BE2C (cell line): ENCODE measurements at regions not wholly inside any gene's neighbourhood (a gene's known extent, or its start where the extent isn't known, plus 50 kb on each side); places are given as distances from the start of the nearest gene placed in this dataset.

ENCODE experiments used
- DNase-seq: peaks from one replicate; pipeline ENCODE4 v3.0.0-alpha.2; 2020
- H3K27me3 ChIP-seq: fragments of 250-450 bp; sonication (Bioruptor Pico); 2 replicates; pipeline ENCODE4 v1.5.1; 2020; ENCODE audit warnings: mild to moderate bottlenecking
- H3K36me3 ChIP-seq: fragments of 250-450 bp; sonication (Bioruptor Pico); 2 replicates; pipeline ENCODE4 v1.5.1; 2020; ENCODE audit warnings: mild to moderate bottlenecking
- H3K4me1 ChIP-seq: fragments of 250-450 bp; sonication (Bioruptor Pico); 2 replicates; pipeline ENCODE4 v1.5.1; 2020
- H3K4me3 ChIP-seq: 2 replicates; pipeline ENCODE4 v1.5.1; 2011; ENCODE audit warnings: low read depth, low read length
- H3K9me3 ChIP-seq: fragments of 250-450 bp; sonication (Bioruptor Pico); 2 replicates; pipeline ENCODE4 v1.5.1; 2020
- TF ChIP-seq, protein P1 (sequence below): IDR thresholded peaks from 2 replicates; pipeline ENCODE4 v1.5.1; 2012; ENCODE audit warnings: mild to moderate bottlenecking, low read depth, low read length

DNA sequence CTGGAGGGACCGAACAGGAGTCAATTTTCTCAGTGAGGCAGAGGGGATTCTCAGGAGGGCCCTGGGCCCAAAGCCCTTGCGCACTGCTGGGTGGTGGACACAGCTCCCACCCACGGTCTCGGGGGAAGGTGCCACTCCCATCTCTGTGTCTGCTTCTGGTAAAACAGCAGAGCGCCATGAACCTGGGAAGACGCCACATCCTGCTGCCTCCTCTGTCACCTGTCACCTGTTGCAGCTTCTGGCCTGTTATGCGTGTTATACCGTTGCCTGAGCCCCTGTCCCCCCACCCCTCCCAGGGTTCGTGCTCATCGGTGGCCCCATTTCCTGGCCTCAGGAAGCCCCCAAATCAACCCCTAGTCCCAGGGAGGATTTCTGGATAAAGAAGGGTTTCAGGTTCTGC, 125.8 kb upstream of the AJAP1 start:
- H3K36me3 ChIP-seq = no peaks in the 10 kb centered on the region
- no peak overlapping the region for H3K4me3 ChIP-seq
- no peak for DNase-seq
- no peaks in the 10 kb centered on the region for H3K4me1 ChIP-seq
- H3K9me3 ChIP-seq = no peaks in the 10 kb centered on the region
- H3K27me3 ChIP-seq = no peaks in the 10 kb centered on the region
- TF ChIP-seq, protein P1, sequence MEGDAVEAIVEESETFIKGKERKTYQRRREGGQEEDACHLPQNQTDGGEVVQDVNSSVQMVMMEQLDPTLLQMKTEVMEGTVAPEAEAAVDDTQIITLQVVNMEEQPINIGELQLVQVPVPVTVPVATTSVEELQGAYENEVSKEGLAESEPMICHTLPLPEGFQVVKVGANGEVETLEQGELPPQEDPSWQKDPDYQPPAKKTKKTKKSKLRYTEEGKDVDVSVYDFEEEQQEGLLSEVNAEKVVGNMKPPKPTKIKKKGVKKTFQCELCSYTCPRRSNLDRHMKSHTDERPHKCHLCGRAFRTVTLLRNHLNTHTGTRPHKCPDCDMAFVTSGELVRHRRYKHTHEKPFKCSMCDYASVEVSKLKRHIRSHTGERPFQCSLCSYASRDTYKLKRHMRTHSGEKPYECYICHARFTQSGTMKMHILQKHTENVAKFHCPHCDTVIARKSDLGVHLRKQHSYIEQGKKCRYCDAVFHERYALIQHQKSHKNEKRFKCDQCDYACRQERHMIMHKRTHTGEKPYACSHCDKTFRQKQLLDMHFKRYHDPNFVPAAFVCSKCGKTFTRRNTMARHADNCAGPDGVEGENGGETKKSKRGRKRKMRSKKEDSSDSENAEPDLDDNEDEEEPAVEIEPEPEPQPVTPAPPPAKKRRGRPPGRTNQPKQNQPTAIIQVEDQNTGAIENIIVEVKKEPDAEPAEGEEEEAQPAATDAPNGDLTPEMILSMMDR = no peak

DNA sequence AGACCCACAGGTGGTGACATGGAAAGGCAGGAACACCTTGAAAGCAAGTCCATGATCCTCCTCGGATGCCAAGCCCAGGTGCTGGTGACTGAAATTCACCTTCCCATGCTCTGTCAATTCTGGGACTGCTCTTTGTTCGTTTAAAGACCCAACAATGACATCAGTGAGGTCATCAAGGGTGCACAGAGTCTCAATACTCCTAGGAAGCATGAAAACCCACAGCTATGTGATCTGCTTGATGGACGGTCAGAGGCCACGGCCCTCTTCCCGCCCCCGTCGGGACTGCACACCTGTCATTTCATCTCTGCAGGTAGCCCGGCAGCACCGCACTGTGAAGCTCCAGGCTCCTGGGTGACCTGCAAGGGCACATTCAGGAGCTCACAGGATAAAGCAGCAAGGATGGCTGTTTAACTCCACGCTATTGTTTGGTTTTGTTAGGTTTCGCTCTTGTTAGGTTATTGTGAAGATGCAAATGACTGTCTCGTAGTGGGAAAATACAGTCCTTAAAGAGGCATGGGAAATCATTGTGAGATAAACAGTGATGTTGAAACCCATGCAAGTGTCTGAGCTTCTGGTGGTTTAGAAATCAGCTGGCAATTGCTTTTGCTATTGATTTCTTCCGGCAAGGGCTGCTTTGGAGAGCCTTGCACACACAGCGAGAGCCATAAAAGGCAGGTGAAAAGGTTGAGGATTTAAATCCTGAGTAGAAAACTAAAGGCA, 124.8 kb upstream of the AJAP1 start:
- no peaks in the 10 kb centered on the region for H3K4me1 ChIP-seq
- no peak for DNase-seq
- H3K9me3 ChIP-seq = no peaks in the 10 kb centered on the region
- TF ChIP-seq, protein P1 = no peak
- no peaks in the 10 kb centered on the region for H3K27me3 ChIP-seq
- H3K36me3 ChIP-seq = no peaks in the 10 kb centered on the region
- no peak overlapping the region for H3K4me3 ChIP-seq

DNA sequence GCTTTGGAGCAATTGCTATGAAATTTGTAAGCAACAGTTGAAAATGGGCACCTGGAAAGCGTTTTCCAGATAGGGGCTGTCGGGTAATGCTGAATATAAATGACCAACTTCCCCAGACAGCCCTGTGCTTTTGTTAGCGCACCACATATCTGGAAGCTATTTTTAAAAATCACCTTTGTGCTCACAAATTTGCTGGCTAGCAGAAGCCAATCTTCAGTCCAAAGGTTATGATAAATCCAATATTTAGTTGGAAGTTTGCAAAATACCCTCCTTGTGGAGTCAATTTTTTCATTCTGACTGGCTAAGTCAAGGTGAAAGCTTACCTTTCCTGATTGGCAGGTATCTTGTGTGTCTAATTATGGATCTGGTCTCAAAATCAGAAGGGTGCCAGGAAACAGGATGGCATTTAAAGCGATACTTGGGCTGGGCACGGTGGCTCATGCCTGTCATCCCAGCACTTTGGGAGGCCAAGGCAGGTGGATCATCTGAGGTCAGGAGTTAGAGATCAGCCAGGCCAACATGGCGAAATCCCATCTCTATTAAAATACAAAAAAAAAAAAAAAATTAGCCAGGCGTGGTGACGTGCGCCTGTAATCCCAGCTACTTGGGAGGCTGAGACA, 124.1 kb upstream of the AJAP1 start:
- no peaks in the 10 kb centered on the region for H3K4me1 ChIP-seq
- no peaks in the 10 kb centered on the region for H3K36me3 ChIP-seq
- no peak overlapping the region for H3K4me3 ChIP-seq
- no peaks in the 10 kb centered on the region for H3K27me3 ChIP-seq
- TF ChIP-seq, protein P1 = no peak
- DNase-seq = no peak
- no peaks in the 10 kb centered on the region for H3K9me3 ChIP-seq

DNA sequence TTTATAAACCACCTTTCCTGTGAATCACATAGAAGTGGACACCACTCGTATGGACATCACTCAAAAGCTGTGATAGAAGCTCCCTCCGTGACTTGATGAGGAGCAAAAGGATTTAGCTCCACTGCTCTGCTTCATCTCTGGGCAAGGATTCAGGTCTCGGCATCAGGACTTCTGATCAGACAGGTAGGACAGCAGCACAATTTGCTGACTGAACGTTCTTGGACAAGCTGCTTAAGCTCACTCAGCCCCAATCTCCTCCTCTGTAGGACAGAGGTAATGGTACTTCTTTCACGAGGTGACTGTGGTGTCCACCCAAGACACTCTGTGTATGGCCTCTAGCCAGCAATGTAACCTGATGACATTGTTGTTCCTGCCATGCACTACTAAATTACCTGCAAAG, 122.6 kb upstream of the AJAP1 start:
- Histone ChIP-seq H3K4me3 (no peak overlapping the region), H3K9me3 (no peaks in the 10 kb centered on the region), H3K4me1 (no peaks in the 10 kb centered on the region), H3K27me3 (no peaks in the 10 kb centered on the region), H3K36me3 (no peaks in the 10 kb centered on the region)
- no peak for DNase-seq
- TF ChIP-seq, protein P1 = no peak

GRCh38 chr1:4532656-4533055, 121.8 kb upstream of the AJAP1 start:
- Histone ChIP-seq H3K27me3 (no peaks in the 10 kb centered on the region), H3K4me3 (no peak overlapping the region), H3K9me3 (no peaks in the 10 kb centered on the region), H3K36me3 (no peaks in the 10 kb centered on the region), H3K4me1 (no peaks in the 10 kb centered on the region)
- TF ChIP-seq, protein P1 = no peak
- DNase-seq = no peak

DNA sequence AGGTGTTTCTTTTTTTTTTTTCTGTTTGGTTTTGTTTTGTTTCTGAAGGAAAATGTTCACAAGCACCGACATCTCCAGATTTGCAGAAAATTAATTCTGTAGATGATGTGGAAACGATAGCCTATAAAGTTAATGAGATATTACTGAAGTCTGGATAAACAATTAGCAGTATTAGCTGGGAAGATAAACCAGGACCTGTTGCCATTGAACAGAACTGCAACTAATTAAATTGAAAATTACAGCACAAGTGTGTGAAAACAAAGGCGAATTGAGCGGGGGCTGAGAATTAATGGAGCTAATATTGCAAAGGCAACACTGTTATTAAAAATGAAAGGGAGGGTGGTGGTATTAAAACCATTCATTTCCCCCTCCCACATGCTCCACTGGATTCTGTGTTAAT, 107.5 kb upstream of the AJAP1 start:
- DNase-seq = no peak

More for the DNA sequence above, 107.5 kb upstream of the AJAP1 start:
- no peaks in the 10 kb centered on the region for H3K9me3 ChIP-seq
- H3K4me1 ChIP-seq = no peaks in the 10 kb centered on the region
- H3K4me3 ChIP-seq = no peak overlapping the region
- TF ChIP-seq, protein P1 = no peak
- no peaks in the 10 kb centered on the region for H3K36me3 ChIP-seq
- H3K27me3 ChIP-seq = no peaks in the 10 kb centered on the region
